ENCODE measurements at regions not wholly inside any gene's neighbourhood (a gene's known extent, or its start where the extent isn't known, plus 50 kb on each side); places are given as distances from the start of the nearest gene placed in this dataset.

DNA sequence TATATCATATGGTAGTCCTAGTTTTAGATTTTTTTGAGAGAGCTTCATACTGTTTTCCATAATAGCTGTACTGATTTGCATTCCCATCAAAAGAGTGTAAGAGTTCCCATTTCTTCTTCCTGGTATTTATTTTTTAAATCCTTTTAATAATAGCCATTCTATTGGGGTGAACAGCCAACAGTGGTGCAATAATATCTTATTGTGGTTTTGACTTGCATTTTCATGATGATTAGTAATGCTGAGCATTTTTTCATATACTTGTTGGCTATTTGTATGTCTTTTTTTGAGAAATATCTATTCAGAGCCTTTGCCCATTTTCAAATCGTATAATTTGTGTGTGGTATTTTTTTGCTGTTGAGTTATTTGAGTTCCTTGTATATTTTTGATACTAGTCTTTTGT, 167.4 kb downstream of the FZD1 start:
- no peaks in the 10 kb centered on the region for H3K79me2 ChIP-seq (ENCODE audit: control insufficient read depth, insufficient read depth, low read length)
- no peaks in the 10 kb centered on the region for H3K36me3 ChIP-seq (ENCODE audit: control insufficient read depth in 2 of 2, insufficient read depth in 2 of 2, low read length in 1 of 2)
- H2AFZ ChIP-seq (ENCODE audit: control insufficient read depth, low read depth, low read length): no peak overlapping the region
- H3K9me3 ChIP-seq (replicated peaks; ENCODE audit: control insufficient read depth, insufficient read depth, low read length): no peaks in the 10 kb centered on the region
- POLR2A ChIA-PET: no interaction called here
- FAIRE-seq (no peak), ATAC-seq (no peak), DNase-seq (ENCODE audit: low read depth, low spot score) (no peak)
- no peaks in the 10 kb centered on the region for H3K27me3 ChIP-seq (replicated peaks in 1 of 2; ENCODE audit: control insufficient read depth in 2 of 2, insufficient read depth in 2 of 2, low read length in 1 of 2)
- no TSS peak for BruUV-seq (replicated peaks)
- H3K4me1 ChIP-seq (ENCODE audit: control insufficient read depth, insufficient read depth, low read length): no peaks in the 10 kb centered on the region
- CTCF ChIA-PET: no interaction called here
- no peak overlapping the region for H3K4me2 ChIP-seq (ENCODE audit: control insufficient read depth, insufficient read depth)
- SMC1A ChIA-PET (ENCODE audit: uncharacterized antibody, unreplicated experiment): no interaction called here
- RAD21 ChIA-PET (ENCODE audit: unreplicated experiment): no interaction called here
- intact Hi-C loops (cut with micrococcal nuclease; ENCODE audit: unreplicated experiment): no loop called here
- H4K20me1 ChIP-seq (ENCODE audit: control insufficient read depth, insufficient read depth): no peaks in the 10 kb centered on the region
- in situ Hi-C loops (cut with MboI): no loop called here
- H3K27ac ChIP-seq (ENCODE audit: control insufficient read depth, insufficient read depth): no peak overlapping the region
- WGBS (ENCODE audit: insufficient coverage, insufficient replicate concordance, low lambda C conversion rate, missing lambda C conversion rate): 5% methylated on average over 1 of the region's 1 CpG
- H3K4me3 ChIP-seq: no peak overlapping the region
- no peak overlapping the region for H3K9ac ChIP-seq (ENCODE audit: control insufficient read depth, insufficient read depth, low read length)
- TF ChIP-seq MEF2A (IDR thresholded peaks at IDR 0.05; ENCODE audit: insufficient read depth, low read depth, low read length): no peak
- no peak for TF ChIP-seq MEF2B (IDR thresholded peaks at IDR 0.05; ENCODE audit: partially characterized antibody, poor library complexity, severe bottlenecking)
- no peak for TF ChIP-seq ATF7 (IDR thresholded peaks at IDR 0.05; ENCODE audit: low read depth)
- no peak for TF ChIP-seq ZNF207 (IDR thresholded peaks at IDR 0.05; ENCODE audit: borderline replicate concordance)
- TF ChIP-seq BMI1 (IDR thresholded peaks at IDR 0.05; ENCODE audit: borderline replicate concordance): no peak
- no peak for TF ChIP-seq STAT3 (IDR thresholded peaks at IDR 0.05; ENCODE audit: low read depth, low read length)
- TF ChIP-seq WRNIP1 (IDR thresholded peaks at IDR 0.05; ENCODE audit: borderline replicate concordance, low read depth, low read length): no peak
- no peak for TF ChIP-seq ZBED1 (IDR thresholded peaks at IDR 0.05; ENCODE audit: borderline replicate concordance)
- no peak for TF ChIP-seq SREBF2 (IDR thresholded peaks at IDR 0.05; ENCODE audit: low read length)
- TF ChIP-seq POLR2A (IDR thresholded peaks at IDR 0.05; ENCODE audit: low read depth, low read length): no peak
- no peak for TF ChIP-seq TCF12 (IDR thresholded peaks at IDR 0.05; ENCODE audit: low read depth, low read length)
- no peak for TF ChIP-seq JUNB (IDR thresholded peaks at IDR 0.05)
- TF ChIP-seq YY1 (IDR thresholded peaks at IDR 0.05; ENCODE audit: low read depth, low read length): no peak
- no peak for TF ChIP-seq YBX1 (IDR thresholded peaks at IDR 0.05)
- TF ChIP-seq CUX1 (IDR thresholded peaks at IDR 0.05; ENCODE audit: insufficient replicate concordance, low read depth, low read length): no peak
- TF ChIP-seq NFYA (IDR thresholded peaks at IDR 0.05; ENCODE audit: borderline replicate concordance, low read depth, low read length): no peak
- no peak for TF ChIP-seq ZNF687 (IDR thresholded peaks at IDR 0.05)
- TF ChIP-seq CEBPB (IDR thresholded peaks at IDR 0.05; ENCODE audit: borderline replicate concordance in 1 of 2, low read depth in 2 of 2, low read length in 2 of 2): no peak
- no peak for TF ChIP-seq ASH2L (IDR thresholded peaks at IDR 0.05; ENCODE audit: borderline replicate concordance, low read depth)
